Spleen (tissue), 11 donors: ENCODE measurements at regions not wholly inside any gene's neighbourhood (a gene's known extent, or its start where the extent isn't known, plus 50 kb on each side); places are given as distances from the start of the nearest gene placed in this dataset.

Experiments
- DNase-seq: peaks from one replicate; pipeline ENCODE4 v3.0.0-alpha.2; 2020
- H3K27ac ChIP-seq, 8 donors: fragments of 200-600 bp; sonication (generic) in 7 of 8; 1 replicate in 4 of 8; 2 replicates in 4 of 8; pipeline versions ENCODE4 v1.5.0 to v1.8.0; 2016 to 2021; ENCODE audit warnings: inconsistent platforms in 4 of 8, mild to moderate bottlenecking in 4 of 8, moderate library complexity in 1 of 8
- H3K27me3 ChIP-seq, 7 donors: fragments of 200-600 bp; sonication (generic) in 6 of 7; replicated peaks in 1 of 7; 1 replicate in 4 of 7; 2 replicates in 3 of 7; pipeline versions ENCODE4 v1.5.0 to v1.8.0; 2016 to 2021; ENCODE audit warnings: inconsistent platforms in 3 of 7, mild to moderate bottlenecking in 1 of 7
- H3K36me3 ChIP-seq, 6 donors: fragments of 200-600 bp; sonication (generic) in 5 of 6; 1 replicate in 4 of 6; 2 replicates in 2 of 6; pipeline versions ENCODE4 v1.5.0 to v1.8.0; 2016 to 2021; ENCODE audit warnings: inconsistent platforms in 2 of 6
- H3K4me1 ChIP-seq, 6 donors: fragments of 200-600 bp; sonication (generic) in 5 of 6; 1 replicate in 3 of 6; 2 replicates in 3 of 6; pipeline versions ENCODE4 v1.5.0 to v1.8.0; 2016 to 2021; ENCODE audit warnings: inconsistent platforms in 3 of 6
- H3K4me3 ChIP-seq, 8 donors: fragments of 200-600 bp; sonication (generic) in 7 of 8; 1 replicate in 4 of 8; 2 replicates in 4 of 8; pipeline versions ENCODE4 v1.5.0 to v1.8.0; 2016 to 2021; ENCODE audit warnings: inconsistent platforms in 4 of 8, mild to moderate bottlenecking in 4 of 8, moderate library complexity in 2 of 8
- H3K9me3 ChIP-seq, 8 donors: fragments of 200-600 bp; sonication (generic) in 7 of 8; 1 replicate in 4 of 8; 2 replicates in 4 of 8; pipeline versions ENCODE4 v1.5.0 to v1.8.0; 2016 to 2021; ENCODE audit warnings: inconsistent platforms in 4 of 8
- POLR2A ChIP-seq, 3 donors: fragments of 450-650 bp; IDR thresholded peaks; one replicate each; pipeline ENCODE4 v1.5.1; 2017; ENCODE audit warnings: antibody characterized with exemption in 3 of 3, mild to moderate bottlenecking in 1 of 3
- POLR2AphosphoS5 ChIP-seq, 3 donors: sonication (generic); formaldehyde crosslinking; IDR thresholded peaks; one replicate each; pipeline ENCODE4 v1.5.1; 2017; ENCODE audit warnings: antibody characterized with exemption in 3 of 3
- WGBS, 5 donors: extraction: QIAGEN DNeasy Blood & Tissue Kit in 3 of 5; methylation state at CpG; one replicate each; pipeline versions ENCODE4 v1.1.5 to v1.1.7; 2013 to 2018; 5-methylcytosine and 5-hydroxymethylcytosine counted together
- intact Hi-C: fragments of 100-400 bp; cut with DNase I; formaldehyde crosslinking; loops from one replicate; pipeline ENCODE4 v1.15.0; 2023; ENCODE audit warnings: low total_unique reads
- TF ChIP-seq, protein P1 (sequence below), 11 experiments: fragments of 200-600 bp in 7 of 11; fragments of 450-650 bp in 4 of 11; sonication (generic) in 4 of 11; IDR thresholded peaks in 8 of 11; conservative IDR thresholded peaks in 3 of 11; 1 replicate in 7 of 11; 2 replicates in 4 of 11; pipeline versions ENCODE4 v1.4.0 to v1.8.0; 2016 to 2021; ENCODE audit warnings: antibody characterized with exemption in 11 of 11, inconsistent platforms in 4 of 11, mild to moderate bottlenecking in 1 of 11
- donor health status: healthy with polysubstance abuse.
- donor health status: DM: no; HTN: no; CAD: no; lungs with moderate emphysema.
- donor health status: DM: no; HTN: no; CAD: no.
- donor health status: Bipolar disorder and iron deficiency.
- donor health status: healthy.
- donor health status: DM: no; HTN: no; CAD: no.
- donor health status: DM: yes; HTN: yes; CAD: no.

DNA sequence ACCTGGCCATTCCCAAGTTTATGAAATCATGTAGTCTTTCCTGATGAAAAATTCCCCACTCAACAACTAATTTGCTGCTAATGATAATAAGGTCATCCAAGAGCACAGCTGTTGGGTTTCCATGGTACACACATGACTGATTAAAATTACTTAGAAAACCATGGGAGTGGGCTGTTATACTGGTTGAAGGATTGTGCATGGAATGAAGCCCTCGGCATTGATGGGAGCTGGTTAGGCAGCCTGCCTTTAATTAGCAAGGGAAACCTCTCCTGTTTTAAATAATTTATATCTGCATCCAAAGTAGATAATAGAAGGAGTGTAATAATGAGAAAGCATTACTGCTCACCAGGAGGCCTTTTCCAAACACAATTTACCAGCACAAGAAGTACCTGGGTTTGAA lies 235.1 kb upstream of the CFAP20DC start:
- H3K9me3 ChIP-seq: no peaks in the 10 kb centered on the region

GRCh38 chr3:59280113-59280512 lies 230.3 kb upstream of the CFAP20DC start:
- Histone ChIP-seq H3K4me3 (no peak overlapping the region), H3K9me3 (no peaks in the 10 kb centered on the region), H3K27ac (no peak overlapping the region), H3K4me1 (no peaks in the 10 kb centered on the region), H3K27me3 (no peaks in the 10 kb centered on the region), H3K36me3 (no peaks in the 10 kb centered on the region)
- WGBS, 5 donors: 86 to 95% (median 90%) methylated on average over 2 of the region's 2 CpGs
- no peak for TF ChIP-seq POLR2A (IDR thresholded peaks at IDR 0.05)
- TF ChIP-seq, protein P1, sequence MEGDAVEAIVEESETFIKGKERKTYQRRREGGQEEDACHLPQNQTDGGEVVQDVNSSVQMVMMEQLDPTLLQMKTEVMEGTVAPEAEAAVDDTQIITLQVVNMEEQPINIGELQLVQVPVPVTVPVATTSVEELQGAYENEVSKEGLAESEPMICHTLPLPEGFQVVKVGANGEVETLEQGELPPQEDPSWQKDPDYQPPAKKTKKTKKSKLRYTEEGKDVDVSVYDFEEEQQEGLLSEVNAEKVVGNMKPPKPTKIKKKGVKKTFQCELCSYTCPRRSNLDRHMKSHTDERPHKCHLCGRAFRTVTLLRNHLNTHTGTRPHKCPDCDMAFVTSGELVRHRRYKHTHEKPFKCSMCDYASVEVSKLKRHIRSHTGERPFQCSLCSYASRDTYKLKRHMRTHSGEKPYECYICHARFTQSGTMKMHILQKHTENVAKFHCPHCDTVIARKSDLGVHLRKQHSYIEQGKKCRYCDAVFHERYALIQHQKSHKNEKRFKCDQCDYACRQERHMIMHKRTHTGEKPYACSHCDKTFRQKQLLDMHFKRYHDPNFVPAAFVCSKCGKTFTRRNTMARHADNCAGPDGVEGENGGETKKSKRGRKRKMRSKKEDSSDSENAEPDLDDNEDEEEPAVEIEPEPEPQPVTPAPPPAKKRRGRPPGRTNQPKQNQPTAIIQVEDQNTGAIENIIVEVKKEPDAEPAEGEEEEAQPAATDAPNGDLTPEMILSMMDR (IDR thresholded peaks at IDR 0.05 in 8 of 11, conservative IDR thresholded peaks at IDR 0.05 in 3 of 11): no peak
- TF ChIP-seq POLR2AphosphoS5 (IDR thresholded peaks at IDR 0.05): no peak
- no peak for DNase-seq
- intact Hi-C loops: no loop called here

More for the DNA sequence above, 235.1 kb upstream of the CFAP20DC start:
- Histone ChIP-seq H3K4me1 (peaks cover 0 to 6% (median 0%) of the 10 kb centered on the region in 6 donors), H3K36me3 (no peaks in the 10 kb centered on the region), H3K27ac (no peak overlapping the region), H3K27me3 (no peaks in the 10 kb centered on the region), H3K4me3 (no peak overlapping the region)
- 91 to 98% (median 94%) methylated on average over 1 of the region's 1 CpG for WGBS, 5 donors
- intact Hi-C loops: no loop called here
- TF ChIP-seq POLR2A (IDR thresholded peaks at IDR 0.05) (no peak), POLR2AphosphoS5 (IDR thresholded peaks at IDR 0.05) (no peak)
- TF ChIP-seq, protein P1 (IDR thresholded peaks at IDR 0.05 in 8 of 11, conservative IDR thresholded peaks at IDR 0.05 in 3 of 11): no peak
- DNase-seq: no peak

DNA sequence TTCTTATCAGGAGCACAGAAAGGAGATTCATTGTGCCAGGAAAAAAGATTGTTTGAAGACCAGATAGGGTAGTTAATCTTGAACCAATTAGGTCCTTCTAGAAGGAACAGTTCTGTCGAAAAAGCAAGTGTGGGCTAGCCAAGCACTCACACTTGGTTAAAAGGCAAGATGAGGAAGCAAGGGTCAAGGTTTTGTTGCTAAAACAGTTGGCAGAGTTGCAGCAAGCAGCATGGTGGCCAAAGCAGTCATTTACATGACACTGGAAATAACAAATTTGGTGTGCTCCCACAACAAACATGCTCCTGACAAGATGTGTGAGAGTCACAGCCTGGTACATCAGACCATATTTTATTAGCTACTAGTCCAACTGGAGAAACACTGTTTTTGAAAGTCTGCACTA lies 228.0 kb upstream of the CFAP20DC start:
- Histone ChIP-seq H3K4me1 (no peaks in the 10 kb centered on the region), H3K9me3 (no peaks in the 10 kb centered on the region), H3K4me3 (no peak overlapping the region), H3K27ac (no peak overlapping the region), H3K36me3 (no peaks in the 10 kb centered on the region), H3K27me3 (no peaks in the 10 kb centered on the region)
- TF ChIP-seq POLR2A (IDR thresholded peaks at IDR 0.05): no peak
- TF ChIP-seq, protein P1 (IDR thresholded peaks at IDR 0.05 in 8 of 11, conservative IDR thresholded peaks at IDR 0.05 in 3 of 11): no peak
- no peak for TF ChIP-seq POLR2AphosphoS5 (IDR thresholded peaks at IDR 0.05)
- no peak for DNase-seq
- intact Hi-C loops: no loop called here
- 45 to 75% (median 60%) methylated on average over 1 of the region's 1 CpG for WGBS, 5 donors

- Histone ChIP-seq H3K4me3 (no peak overlapping the region), H3K4me1 (no peaks in the 10 kb centered on the region), H3K36me3 (no peaks in the 10 kb centered on the region), H3K9me3 (no peaks in the 10 kb centered on the region), H3K27me3 (no peaks in the 10 kb centered on the region), H3K27ac (no peak overlapping the region)
- TF ChIP-seq POLR2AphosphoS5 (IDR thresholded peaks at IDR 0.05) (no peak), POLR2A (IDR thresholded peaks at IDR 0.05) (no peak)
- TF ChIP-seq, protein P1 (IDR thresholded peaks at IDR 0.05 in 8 of 11, conservative IDR thresholded peaks at IDR 0.05 in 3 of 11): no peak
- DNase-seq: no peak
- WGBS, 5 donors: 69 to 91% (median 83%) methylated on average over 4 of the region's 4 CpGs
- intact Hi-C loops: no loop called here
These were observed 227.4 kb upstream of the CFAP20DC start for GRCh38 chr3:59277201-59277600.
